GM19397 (cell line): ENCODE measurements at regions not wholly inside any gene's neighbourhood (a gene's known extent, or its start where the extent isn't known, plus 50 kb on each side); places are given as distances from the start of the nearest gene placed in this dataset.
"Not testable (repeated sequence)": the region's sequence is repeated elsewhere in the genome, so short reads cannot be mapped to it uniquely, and the experiment has no call there.

Source experiments
- ATAC-seq: cut with Tn5 transposase; IDR thresholded peaks from one replicate; pipeline ENCODE4 v1.9.1; 2021; ENCODE audit warnings: mild to moderate bottlenecking, moderate library complexity; ENCODE audit not compliant: unreplicated experiment

DNA sequence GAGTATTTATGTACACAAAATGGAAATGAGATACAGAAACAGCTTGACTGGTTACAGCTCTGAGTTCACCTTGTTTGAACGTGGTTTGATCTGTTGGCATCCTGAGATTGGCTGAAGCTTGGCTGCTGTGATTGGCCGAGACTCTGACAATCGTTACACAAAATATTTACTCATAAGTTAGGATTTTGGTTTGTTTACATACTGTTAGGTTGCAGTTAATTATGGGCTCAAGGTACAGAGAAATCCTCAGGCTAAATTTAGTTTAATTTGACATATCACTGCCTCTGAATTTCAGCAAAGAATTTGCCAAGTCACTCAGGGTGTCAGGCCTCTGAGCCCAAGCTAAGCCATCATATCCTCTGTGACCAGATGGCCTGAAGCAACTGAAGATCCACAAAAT is 227.3 kb downstream of the COPRS start:
- ATAC-seq = no peak

DNA sequence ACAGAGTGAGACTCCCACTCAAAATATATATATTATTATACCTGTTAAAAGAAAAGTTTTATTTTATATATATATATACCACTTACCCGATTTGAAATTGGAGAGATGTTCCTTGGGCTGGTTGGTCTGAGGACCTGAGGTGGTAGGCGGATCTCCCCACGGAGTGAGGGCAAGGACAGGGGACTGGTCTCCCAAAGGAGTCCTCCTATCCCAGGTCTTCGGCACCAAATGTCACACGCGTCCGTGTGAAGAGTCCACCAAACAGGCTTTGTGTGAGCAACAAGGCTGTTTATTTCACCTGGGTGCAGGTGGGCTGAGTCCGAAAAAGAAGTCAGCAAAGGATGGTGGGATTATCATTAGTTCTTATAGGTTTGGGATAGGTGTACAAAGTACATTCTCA is 228.2 kb downstream of the COPRS start:
- not testable (repeated sequence) for ATAC-seq

DNA sequence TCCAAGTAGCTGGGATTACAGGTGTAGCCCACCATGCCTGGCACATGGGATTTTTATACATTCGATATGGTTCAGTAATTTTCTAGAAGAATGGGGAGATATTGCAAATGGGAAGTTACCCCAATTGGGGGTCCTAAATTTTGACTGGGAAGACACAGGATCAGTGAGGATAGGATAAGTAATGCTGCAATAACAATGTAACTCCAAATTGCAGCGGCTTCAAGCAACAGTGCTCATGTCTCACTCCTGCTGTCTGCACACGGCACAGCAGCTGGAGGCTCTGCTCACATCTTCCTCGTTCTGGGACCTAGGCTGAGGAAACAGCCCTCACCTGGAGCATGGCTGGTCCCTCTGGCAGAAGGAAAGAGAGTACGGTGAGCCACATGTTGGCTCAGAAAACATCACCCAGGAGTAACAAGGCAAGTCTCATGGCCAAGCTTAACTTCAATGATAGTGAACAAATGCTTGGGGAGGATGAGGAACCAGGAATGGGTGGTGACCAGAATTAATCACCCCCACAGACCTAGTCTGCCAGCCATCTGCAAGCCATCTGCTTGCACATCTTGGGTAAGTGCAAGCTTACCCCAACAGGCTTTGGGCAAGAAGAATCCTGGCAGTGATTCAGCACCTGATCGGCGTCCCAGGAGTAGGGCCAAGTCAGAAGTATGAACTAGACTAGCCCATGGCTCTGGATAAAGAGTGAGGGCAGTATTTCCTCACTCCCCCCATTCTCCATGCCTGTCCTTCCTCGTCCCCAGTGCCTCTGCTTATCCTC is 229.2 kb downstream of the COPRS start:
- no peak for ATAC-seq

DNA sequence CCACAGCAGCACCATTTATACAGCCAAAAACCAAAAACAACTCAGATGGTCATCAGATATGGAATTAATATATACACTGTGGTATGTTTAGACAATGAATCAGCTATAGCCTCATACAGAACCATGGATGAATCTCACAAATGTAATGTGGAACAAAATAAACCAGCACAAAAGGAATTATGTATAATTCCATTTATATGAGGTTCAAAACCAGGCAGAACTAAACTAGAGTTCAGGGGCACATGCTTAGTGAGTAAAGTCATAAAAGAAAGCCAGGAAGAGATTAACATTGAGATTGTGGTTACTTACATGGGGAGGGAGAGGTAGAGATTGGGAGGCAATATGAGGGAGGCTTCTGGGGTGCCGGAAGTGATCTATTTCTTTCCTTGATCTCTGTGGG is 231.1 kb downstream of the COPRS start:
- no peak for ATAC-seq

DNA sequence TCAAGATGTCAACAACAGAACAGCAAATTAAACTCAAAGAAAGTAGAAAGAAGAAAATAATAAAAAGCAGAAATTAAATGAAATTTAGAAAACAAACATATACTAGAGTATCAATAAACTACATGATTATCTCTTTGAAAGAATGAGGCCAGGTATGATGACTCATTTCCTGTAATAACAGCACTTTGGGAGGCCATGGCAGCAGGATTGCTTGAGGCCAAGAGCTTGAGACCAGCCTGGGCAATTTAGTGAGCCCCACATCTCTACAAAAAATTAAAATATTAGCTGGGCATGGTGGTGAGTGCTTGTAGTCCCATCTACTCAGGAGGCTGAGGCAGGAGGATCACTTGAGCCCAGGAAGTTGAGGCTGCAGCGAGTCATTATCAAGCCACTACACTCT is 232.5 kb downstream of the RAB11FIP4 start:
- no peak for ATAC-seq

DNA sequence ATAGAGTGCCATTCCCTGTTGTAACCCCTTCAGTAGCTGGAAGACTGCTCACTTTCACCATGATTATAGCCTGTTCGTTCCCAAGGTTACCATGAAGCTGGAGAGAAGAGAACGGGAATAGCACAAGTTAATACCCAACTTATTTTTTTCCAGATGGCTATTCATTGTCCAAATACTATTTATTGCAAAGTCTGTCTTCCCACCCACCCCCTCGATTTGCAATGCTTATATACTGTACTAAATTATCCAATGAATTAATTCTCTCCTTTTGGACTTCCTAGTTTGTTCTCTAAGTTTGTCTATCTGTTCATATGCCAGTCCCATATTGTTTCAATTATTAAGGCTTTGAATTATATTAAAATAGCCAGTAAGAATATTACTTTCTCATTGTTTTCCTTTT is 231.0 kb downstream of the RAB11FIP4 start:
- no peak for ATAC-seq

DNA sequence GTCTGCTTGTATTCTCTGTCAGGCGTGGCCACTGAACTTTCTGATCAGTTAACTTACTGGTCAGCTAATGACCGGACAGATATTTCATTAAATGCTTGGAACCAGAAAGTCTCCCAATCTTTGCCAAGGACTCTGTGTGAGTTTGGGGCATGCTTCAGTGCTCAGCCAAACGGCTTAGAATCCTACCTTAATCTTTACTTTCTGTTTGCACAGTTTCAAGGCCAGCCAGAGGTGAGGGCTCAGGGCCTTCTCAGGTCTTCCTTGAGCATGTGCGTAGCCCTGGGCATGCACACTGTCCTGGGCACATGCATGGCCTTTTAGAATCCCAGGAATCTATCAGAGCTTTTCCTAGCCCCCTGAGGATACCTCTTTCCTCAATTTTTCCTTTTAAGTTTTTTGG is 230.1 kb downstream of the RAB11FIP4 start:
- no peak for ATAC-seq

DNA sequence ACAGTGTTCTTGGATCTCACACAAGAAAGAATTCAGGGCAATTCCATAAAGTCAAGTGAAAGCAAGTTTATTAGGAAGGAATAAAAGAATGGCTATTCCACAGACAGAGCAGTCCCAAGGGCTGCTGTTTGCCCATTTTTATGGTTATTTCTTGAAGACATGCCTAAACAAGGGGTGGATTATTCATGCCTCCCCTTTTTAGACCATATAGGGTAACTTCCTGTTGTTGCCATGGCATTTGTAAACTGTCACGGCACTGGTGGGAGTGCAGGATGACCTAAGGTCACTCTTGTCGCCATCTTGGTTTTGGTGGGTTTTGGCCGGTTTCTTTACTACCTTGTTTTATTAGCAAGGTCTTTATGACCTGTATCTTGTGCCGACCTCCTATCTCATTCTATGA is 219.6 kb downstream of the RAB11FIP4 start:
- ATAC-seq = not testable (repeated sequence)

DNA sequence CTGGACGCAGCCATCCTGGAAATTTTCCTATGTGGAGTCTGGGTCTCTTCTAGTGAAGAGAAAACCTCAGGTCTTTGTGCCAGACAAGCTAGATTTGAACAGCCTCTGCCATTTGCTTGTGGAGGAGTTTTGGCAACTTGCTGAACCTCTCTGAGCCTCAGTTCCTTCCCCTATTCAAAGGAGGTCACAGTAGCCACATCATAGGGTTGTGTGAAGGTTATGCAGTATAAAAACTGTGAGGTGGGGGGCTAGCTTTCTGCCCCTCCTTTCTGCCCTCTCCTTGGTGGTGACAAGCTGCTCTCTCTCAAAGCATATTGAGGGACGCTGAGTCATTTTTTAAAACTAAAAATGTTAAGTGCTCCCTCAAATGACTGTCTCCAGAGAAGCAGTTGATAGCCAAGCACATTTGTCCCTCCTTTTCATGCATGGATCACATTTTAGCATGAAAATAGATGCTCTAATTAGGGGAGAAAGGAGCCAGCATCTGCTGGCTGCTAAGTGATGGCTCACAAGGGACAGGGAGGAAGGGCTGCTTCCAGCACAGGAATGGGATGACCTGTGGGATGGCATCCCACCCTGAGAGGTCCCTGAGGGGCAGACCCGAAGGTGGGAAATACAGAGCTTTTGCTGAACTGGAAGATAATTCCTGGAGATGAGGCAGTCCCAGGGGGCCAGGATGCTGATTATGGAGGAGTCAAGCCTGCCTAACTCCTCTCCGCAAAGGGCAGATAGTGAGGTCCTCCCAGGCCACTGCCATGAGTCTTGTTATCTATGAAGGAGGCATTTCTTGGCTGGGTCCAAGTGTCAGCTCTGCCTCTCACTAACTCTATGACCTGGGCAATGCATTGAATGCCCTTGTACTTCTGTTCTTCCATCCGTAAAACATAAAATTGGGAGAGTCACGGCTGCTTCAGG is 218.8 kb downstream of the RAB11FIP4 start:
- ATAC-seq = no peak

DNA sequence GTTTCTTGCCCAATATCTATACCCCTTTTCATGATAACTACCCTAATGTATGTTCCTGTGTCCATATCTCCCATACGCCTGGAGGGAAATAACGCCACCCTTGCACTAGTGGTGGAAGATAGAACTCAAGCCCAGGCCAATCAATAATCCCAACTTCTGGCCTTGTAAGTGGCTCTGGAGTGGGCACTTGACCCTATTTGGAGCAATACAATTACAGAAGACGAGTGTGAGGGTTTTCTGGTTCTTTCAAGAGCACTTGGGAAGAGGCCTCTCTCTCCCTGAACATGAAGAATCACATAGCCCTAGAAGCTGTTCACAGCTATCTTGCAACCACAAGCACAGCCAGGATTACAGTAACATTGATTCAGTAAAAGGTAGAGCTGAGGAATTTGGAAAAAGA is 217.9 kb downstream of the RAB11FIP4 start:
- no peak for ATAC-seq

DNA sequence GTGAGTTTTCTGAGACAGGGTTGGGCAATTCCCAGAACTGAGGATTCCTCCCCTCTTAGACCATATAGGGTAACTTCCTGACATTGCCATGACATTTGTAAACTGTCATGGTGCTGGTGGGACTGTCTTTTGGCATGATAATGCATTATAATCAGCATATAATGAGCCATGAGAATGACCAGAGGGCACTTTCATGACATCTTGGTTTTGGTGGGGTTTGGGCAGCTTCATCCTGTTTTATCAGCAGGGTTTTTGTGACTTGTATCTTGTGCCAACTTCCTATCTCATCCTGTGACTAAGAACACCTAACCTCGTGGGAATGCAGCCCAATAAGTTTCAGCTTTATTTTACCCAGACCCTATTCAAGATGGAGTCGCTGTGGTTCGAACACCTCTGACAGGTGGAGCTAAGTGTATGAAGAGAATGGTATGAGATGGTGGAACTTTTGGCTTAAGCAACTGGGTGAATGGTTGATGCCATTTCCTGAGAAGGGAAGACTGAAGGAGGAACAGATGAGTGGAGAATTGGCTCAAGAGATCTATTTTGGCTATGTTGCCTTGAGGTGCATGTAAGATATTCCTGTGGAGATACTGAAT is 217.3 kb downstream of the RAB11FIP4 start:
- ATAC-seq = no peak

DNA sequence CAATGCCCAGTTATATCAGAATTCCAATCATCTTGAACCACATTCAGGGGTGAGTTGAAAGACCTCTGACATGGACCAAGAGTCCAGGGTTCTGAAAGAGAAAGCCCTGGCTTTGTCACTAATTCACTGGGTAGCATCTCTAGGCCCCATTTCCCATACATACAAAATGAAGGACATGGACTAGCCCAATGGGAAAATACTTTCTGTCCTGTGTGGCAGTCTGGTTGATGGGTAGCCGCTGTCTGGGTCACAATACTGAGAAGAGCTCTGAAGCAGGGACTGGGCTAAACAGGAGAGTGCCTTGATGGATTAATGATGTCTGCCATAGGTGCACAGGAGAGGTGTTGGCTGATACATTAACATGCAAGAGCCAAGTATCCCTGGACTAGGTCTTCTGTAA is 214.3 kb downstream of the RAB11FIP4 start:
- ATAC-seq = no peak

DNA sequence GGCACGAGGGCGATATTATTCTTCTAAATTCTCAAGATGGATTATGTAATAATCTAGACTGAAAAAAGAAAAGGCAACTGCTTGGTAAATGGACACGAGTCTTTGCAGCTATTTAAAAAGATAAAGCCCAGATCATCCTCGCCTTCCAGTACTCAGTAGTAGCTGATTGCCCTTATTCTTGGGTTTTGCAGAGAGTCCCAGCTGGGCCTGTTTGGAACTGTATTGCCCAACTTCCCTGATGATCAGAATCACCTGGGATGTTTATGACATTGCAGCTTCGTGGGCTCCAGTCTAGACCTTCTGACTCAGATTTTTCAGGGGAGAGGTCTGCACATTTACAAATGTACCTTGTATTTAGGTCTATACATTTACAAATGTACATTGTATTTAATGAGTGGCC is 213.5 kb downstream of the RAB11FIP4 start:
- ATAC-seq = no peak

DNA sequence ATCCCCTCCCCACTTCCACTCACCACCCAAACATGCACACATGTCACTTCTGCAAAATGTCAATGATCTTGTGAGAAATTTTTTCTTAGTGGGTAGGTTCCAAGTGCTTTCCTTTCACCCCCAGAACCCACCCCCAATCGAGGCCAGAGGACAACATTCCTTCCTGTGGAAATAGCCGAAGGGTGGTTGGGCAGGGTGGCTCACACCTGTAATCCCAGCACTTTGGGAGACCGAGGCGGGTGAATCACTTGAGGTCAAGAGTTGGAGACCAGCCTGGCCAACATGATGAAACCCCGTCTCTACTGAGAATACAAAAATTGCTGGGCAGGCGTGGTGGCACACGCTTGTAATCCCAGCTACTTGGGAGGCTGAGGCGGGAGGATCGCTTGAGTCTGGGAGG is 208.7 kb downstream of the RAB11FIP4 start:
- ATAC-seq = not testable (repeated sequence)

DNA sequence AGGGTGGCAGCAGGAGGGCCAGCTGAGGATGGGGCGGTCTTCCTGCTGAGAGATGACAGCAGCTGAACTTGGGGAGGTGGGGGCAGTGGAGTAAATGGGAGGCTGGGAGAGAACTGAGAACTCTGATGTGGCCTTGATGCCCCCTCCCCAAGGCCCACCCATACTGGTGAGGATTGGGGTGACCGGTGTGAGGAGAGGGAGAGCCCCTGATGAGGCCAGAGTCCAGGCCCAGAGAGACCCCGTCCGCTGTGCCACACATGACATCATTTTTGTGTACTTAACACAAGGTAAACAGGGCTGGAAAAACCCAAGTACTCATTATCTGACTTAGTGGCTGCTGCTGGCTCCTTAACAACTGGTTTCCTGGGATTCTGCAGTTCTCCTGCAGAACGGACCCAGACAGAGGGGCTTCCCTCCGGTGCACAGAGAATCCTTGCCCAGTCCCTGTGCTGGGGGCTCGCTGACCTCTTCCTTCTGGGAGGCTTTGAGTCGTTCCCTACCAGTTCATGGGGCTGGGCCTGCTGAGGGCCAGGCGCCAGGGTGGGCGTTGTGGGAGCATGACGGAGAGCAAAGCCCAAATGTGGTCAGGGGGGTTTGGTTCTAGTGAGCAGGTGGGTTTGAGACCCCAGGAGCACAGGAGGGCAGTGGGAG is 207.6 kb downstream of the RAB11FIP4 start:
- ATAC-seq = no peak

DNA sequence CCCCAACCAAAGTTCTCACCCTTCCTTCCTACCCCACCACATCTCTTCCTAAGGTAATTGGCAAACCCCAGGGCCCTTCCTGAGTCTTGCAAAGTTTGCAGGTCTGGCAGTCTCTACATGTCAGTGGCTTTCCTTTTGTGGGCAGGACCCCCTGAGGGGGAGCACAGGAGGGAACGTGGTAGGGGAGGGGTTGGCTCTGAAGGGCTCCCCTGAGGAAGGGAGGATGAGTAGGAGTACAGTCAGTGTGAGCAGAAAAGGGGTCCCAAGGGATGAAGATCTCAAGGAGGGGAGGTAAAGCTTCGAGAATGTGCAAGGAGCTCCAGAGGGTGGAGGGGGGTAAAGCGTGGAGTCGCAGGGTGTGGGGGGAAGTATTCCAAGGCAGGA is 206.9 kb downstream of the RAB11FIP4 start:
- no peak for ATAC-seq

DNA sequence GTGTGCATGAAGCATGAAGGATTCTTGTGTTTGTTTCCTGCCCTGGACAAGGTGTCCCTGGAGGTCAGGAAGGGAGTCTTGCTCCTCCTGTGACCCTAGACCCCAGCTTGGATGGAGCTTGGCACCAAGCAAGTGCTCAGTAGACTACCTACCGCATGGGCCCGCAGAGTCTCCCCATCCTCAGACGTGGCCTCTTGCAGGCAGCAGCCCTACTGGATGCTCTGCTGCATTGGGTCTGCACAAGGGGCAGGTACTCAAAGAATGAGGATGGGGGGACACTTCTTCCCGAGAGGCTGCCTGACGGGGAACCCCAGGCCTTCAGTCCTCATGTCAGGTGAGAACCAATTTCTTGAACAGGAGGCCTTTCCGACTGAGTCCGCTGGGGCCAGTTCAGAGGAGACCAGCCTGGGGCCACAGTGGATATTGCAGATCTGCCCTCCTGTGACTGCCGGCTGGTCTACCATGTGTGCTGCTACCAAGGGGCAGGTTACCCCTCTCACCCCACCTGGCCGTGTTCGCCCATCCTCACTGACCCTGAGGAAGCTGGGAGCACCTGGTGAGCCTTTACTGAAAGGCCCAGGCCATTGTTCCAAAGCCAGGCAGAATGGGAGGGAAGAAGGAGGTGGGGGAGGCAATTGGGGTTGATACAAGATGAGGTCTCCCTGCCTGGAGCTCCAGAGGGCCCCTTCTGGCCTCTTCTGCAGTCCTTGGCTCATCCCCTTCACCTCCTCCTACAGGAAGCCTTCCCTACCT is 206.3 kb downstream of the RAB11FIP4 start:
- no peak for ATAC-seq

DNA sequence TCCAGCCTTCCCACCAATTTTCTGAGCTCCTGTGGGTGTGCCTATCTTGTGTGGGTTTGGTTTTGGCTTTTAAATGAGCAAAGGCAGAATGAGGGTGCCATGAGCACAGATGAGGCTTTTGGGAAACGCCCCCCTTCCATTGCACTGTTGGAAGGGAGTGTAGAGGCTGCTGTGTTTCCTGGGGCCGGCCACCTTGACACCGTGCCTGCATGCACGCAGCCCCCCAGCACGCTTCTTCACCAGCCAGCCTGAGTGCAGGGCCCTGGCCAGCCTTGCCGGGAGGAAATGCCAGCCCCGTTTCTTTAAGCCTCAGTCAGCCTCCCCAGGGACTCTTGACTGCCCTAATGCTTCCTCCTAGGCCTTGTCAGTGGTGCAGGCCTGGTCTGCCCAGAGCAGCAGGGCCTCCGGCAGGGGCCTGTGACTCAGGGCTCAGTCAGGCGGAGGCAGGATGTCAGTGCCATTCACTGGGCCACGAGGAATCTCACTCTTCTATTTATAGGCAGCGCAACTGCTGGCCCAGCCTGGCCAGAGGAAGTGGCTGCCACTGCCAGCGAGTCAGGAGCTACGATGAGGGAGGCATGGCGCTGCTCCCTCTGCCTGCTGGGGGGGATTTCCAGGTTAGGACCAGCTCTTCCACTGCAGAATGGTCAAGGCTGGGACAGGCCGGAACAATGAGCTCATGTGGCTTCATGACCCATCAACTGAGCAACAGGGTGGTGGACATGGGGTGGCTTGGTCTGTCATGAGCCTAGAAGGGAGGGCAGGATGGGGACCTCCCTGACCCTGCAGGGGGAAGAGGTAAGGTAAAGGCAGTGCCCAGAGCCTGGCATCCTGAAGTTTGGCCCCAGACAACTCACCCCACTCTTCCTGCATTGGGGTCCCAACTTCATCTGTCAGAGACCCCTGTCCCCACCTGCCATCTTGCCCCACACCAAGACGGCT is 205.2 kb downstream of the RAB11FIP4 start:
- peak; percentile 77 for ATAC-seq

DNA sequence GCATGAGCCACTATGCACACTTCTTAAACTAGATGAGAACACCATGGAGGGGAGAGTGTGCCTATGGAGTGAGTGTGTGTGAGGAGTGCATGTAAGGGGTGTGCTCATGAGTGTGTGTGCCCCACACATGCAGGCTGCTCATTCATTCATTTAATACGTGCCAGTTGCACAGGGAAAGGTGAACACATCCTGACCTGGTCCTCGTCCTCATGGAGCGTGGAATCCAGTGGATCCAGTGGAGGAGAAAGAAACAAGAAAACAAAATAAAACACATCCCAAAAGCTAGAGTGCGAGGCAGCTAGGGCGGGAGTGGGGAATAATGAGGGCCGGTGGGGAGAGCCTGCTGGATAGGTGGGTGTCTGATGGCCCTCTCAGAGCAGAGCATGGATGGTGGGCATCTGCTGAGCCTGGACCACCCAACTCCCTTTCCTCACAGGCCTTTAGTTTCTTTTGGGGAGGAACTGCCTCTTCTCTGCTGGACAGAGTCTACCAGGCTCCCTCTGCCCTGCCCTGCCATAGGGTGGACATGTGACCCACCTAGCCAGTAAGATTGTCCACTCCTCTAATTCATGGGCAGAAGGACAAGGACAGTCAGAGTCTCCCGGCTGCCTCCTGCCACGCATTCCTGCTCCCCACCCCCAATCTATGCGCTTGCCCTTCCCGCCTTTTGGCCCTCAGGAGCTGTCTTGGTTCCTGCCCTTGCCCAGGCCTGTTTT is 204.3 kb downstream of the RAB11FIP4 start:
- no peak for ATAC-seq
